H9 (cell line): ENCODE measurements at regions not wholly inside any gene's neighbourhood (a gene's known extent, or its start where the extent isn't known, plus 50 kb on each side); places are given as distances from the start of the nearest gene placed in this dataset.
A peak's percentile ranks its signal among the peaks of the same experiment; 100 is the strongest.

Experiments
- DNase-seq: peaks from one replicate; pipeline ENCODE4 v3.0.0-alpha.2; 2017
- H2AFZ ChIP-seq: one replicate; pipeline ENCODE4 v1.6.1; 2013; ENCODE audit warnings: mild to moderate bottlenecking, low read length, control low read depth, moderate library complexity
- H2AK5ac ChIP-seq: 2 replicates; pipeline ENCODE4 v1.6.1; 2013; ENCODE audit warnings: low read length, control low read depth, mixed read lengths; ENCODE audit not compliant: insufficient read length
- H2BK120ac ChIP-seq: one replicate; pipeline ENCODE4 v1.6.1; 2013; ENCODE audit warnings: low read depth, mild to moderate bottlenecking, low read length, control low read depth, inconsistent platforms; ENCODE audit not compliant: poor library complexity, severe bottlenecking
- H2BK12ac ChIP-seq: 2 replicates; pipeline ENCODE4 v1.6.1; 2013; ENCODE audit warnings: low read length, control low read depth, mixed read lengths, low read depth; ENCODE audit not compliant: insufficient read length
- H2BK15ac ChIP-seq: 2 replicates; pipeline ENCODE4 v1.6.1; 2013; ENCODE audit warnings: low read depth, low read length, control low read depth
- H2BK20ac ChIP-seq: one replicate; pipeline ENCODE4 v1.6.1; 2013; ENCODE audit warnings: low read depth, mild to moderate bottlenecking, low read length, control low read depth, inconsistent platforms; ENCODE audit not compliant: poor library complexity, severe bottlenecking
- H2BK5ac ChIP-seq: 2 replicates; pipeline ENCODE4 v1.6.1; 2013; ENCODE audit warnings: low read length, control low read depth, mixed read lengths; ENCODE audit not compliant: insufficient read length
- H3K14ac ChIP-seq: 2 replicates; pipeline ENCODE4 v1.6.1; 2013; ENCODE audit warnings: low read length, control low read depth; ENCODE audit not compliant: insufficient read depth
- H3K18ac ChIP-seq: 2 replicates; pipeline ENCODE4 v1.6.1; 2013; ENCODE audit warnings: low read depth, mild to moderate bottlenecking, mixed read lengths, low read length, control low read depth; ENCODE audit not compliant: insufficient read length
- H3K23ac ChIP-seq: 2 replicates; pipeline ENCODE4 v1.6.1; 2013; ENCODE audit warnings: low read length, control low read depth, mixed read lengths, low read depth; ENCODE audit not compliant: insufficient read length
- H3K23me2 ChIP-seq: 2 replicates; pipeline ENCODE4 v1.6.1; 2013; ENCODE audit warnings: low read depth, mild to moderate bottlenecking, mixed read lengths, low read length, control low read depth; ENCODE audit not compliant: insufficient read length, poor library complexity, severe bottlenecking
- H3K27ac ChIP-seq: 2 replicates; pipeline ENCODE4 v1.5.1; 2013; ENCODE audit warnings: low read length, control low read depth, mixed read lengths, low read depth; ENCODE audit not compliant: insufficient read length
- H3K27me3 ChIP-seq: 2 replicates; pipeline ENCODE4 v1.6.1; 2013; ENCODE audit warnings: low read length, control low read depth, inconsistent platforms; ENCODE audit not compliant: insufficient read depth
- H3K4ac ChIP-seq: 2 replicates; pipeline ENCODE4 v1.6.1; 2013; ENCODE audit warnings: low read depth, mild to moderate bottlenecking, control low read depth, inconsistent platforms, low read length, moderate library complexity
- H3K4me1 ChIP-seq: 2 replicates; pipeline ENCODE4 v1.6.1; 2013; ENCODE audit warnings: low read length, control low read depth, inconsistent platforms; ENCODE audit not compliant: insufficient read depth
- H3K4me2 ChIP-seq: 2 replicates; pipeline ENCODE4 v1.6.1; 2013; ENCODE audit warnings: low read length, control low read depth, mixed read lengths; ENCODE audit not compliant: insufficient read length, insufficient read depth
- H3K56ac ChIP-seq: 2 replicates; pipeline ENCODE4 v1.6.1; 2013; ENCODE audit warnings: low read depth, mild to moderate bottlenecking, mixed read lengths, low read length, control low read depth; ENCODE audit not compliant: insufficient read length
- H3K79me1 ChIP-seq: 2 replicates; pipeline ENCODE4 v1.6.1; 2013; ENCODE audit warnings: low read depth, mild to moderate bottlenecking, moderate library complexity, low read length, control low read depth, inconsistent platforms; ENCODE audit not compliant: insufficient read depth, poor library complexity, severe bottlenecking
- H3K79me2 ChIP-seq: 2 replicates; pipeline ENCODE4 v1.6.1; 2013; ENCODE audit warnings: low read length, control low read depth, inconsistent platforms; ENCODE audit not compliant: insufficient read depth
- H3K9ac ChIP-seq: 2 replicates; pipeline ENCODE4 v1.6.1; 2013; ENCODE audit warnings: low read length, control low read depth, mixed read lengths; ENCODE audit not compliant: insufficient read length; ENCODE audit errors: extremely low read depth
- H3K9me3 ChIP-seq: one replicate; pipeline ENCODE4 v1.6.1; 2013; ENCODE audit warnings: low read depth, low read length, inconsistent platforms; ENCODE audit not compliant: control insufficient read depth
- H3T11ph ChIP-seq: one replicate; pipeline ENCODE4 v1.6.1; 2013; ENCODE audit warnings: mild to moderate bottlenecking, low read length, control low read depth, inconsistent platforms
- H4K20me1 ChIP-seq: one replicate; pipeline ENCODE4 v1.6.1; 2013; ENCODE audit not compliant: control insufficient read depth, insufficient read length, insufficient read depth
- H4K5ac ChIP-seq: 2 replicates; pipeline ENCODE4 v1.6.1; 2013; ENCODE audit warnings: low read depth, mild to moderate bottlenecking, mixed read lengths, low read length, control low read depth; ENCODE audit not compliant: insufficient read length
- H4K8ac ChIP-seq: replicated peaks from 2 replicates; pipeline ENCODE4 v1.6.1; 2013; ENCODE audit warnings: low read length, control low read depth, mixed read lengths, low read depth; ENCODE audit not compliant: insufficient read length
- H4K91ac ChIP-seq: 2 replicates; pipeline ENCODE4 v1.6.1; 2013; ENCODE audit warnings: low read depth, mild to moderate bottlenecking, moderate library complexity, mixed read lengths, low read length, control low read depth; ENCODE audit not compliant: insufficient read length
- H3K27ac Mint-ChIP-seq, 3 experiments: 2 replicates in 2 of 3; 3 replicates in 1 of 3; pipeline ENCODE4 v1.8.0; 2020 to 2021; ENCODE audit warnings: mixed read lengths in 3 of 3, mild to moderate bottlenecking in 1 of 3, moderate library complexity in 1 of 3
- H3K27me3 Mint-ChIP-seq: 2 replicates; pipeline ENCODE4 v1.8.0; 2021; ENCODE audit warnings: low read depth, mild to moderate bottlenecking, moderate library complexity, mixed read lengths
- H3K36me3 Mint-ChIP-seq, 3 experiments: 2 replicates in 2 of 3; 3 replicates in 1 of 3; pipeline ENCODE4 v1.8.0; 2020 to 2021; ENCODE audit warnings: low read depth in 3 of 3, mixed read lengths in 3 of 3; ENCODE audit not compliant: insufficient read depth in 1 of 3
- H3K4me1 Mint-ChIP-seq, 2 experiments: 2 replicates each; pipeline ENCODE4 v1.8.0; 2020; ENCODE audit warnings: mixed read lengths in 2 of 2
- H3K4me3 Mint-ChIP-seq, 2 experiments: 2 replicates in 1 of 2; 3 replicates in 1 of 2; pipeline ENCODE4 v1.8.0; 2020 to 2021; ENCODE audit warnings: mild to moderate bottlenecking in 2 of 2, mixed read lengths in 2 of 2, moderate library complexity in 1 of 2
- H3K9me3 Mint-ChIP-seq, 2 experiments: 2 replicates in 1 of 2; 3 replicates in 1 of 2; pipeline ENCODE4 v1.8.0; 2020; ENCODE audit warnings: mild to moderate bottlenecking in 2 of 2, mixed read lengths in 2 of 2, moderate library complexity in 1 of 2
- WGBS: extraction: QIAGEN DNeasy Blood & Tissue Kit; methylation state at CpG from one replicate; pipeline ENCODE4 v1.1.7; 2013; ENCODE audit warnings: missing lambda C conversion rate, low lambda C conversion rate, mixed read lengths; ENCODE audit not compliant: insufficient read length; ENCODE audit errors: extremely low coverage; 5-methylcytosine and 5-hydroxymethylcytosine counted together
- TF ChIP-seq, protein P1 (sequence below): fragments of 200-600 bp; sonication (generic); conservative IDR thresholded peaks from 3 replicates; pipeline ENCODE4 v1.8.0; 2021; ENCODE audit warnings: antibody characterized with exemption, mild to moderate bottlenecking

DNA sequence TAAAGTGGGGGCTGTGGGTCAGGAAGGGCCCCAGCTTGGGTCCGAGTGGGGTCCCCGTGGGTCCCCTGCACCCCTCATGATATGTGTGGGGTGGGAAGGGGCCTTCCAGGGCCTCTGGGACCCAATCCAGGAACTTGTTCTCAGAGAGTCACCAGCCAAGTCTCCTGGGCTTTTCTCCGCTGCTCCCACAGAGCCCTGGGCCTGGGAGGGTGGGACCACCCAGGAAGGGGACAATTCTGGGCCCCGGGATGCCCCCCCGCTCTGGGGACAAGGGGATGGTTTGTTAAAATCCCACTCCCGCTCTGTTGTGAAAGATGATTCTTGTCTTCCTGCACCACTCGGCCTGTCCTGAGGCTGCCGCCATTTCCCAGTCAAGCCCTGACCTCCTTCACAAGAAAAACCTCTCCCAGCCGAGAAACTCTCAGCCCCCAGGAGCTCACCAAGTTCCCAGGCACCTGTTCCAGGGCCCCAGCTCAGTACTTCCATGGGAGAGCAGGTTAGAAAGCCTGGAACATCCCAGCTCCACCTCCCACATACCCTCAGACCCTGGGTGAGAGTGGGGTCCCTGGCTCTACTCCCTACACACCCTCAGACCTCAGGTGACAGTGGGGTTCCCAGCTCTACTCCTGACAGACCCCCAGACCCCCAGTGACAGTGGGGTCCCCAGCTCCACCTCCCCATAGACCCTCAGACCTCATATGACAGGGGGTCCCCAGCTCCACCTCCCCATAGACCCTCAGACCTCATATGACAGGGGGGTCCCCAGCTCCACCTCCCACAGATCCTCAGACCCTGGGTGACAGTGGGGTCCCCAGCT is 75.1 kb downstream of the METRNL start:
- no peak overlapping the region for H3K4me2 ChIP-seq
- H2BK5ac ChIP-seq = no peak overlapping the region
- H3K27me3 ChIP-seq = no peaks in the 10 kb centered on the region
- Mint-ChIP-seq H3K4me1 (peaks cover 17 to 21% of the 10 kb centered on the region in 2 experiments), H3K36me3 (no peaks in the 10 kb centered on the region; a peak in 1 of 7 replicates), H3K9me3 (peaks cover 0 to 7% of the 10 kb centered on the region in 2 experiments; a peak in 2 of 5 replicates), H3K27me3 (peaks cover 2% of the 10 kb centered on the region), H3K4me3 (no peak overlapping the region), H3K27ac (peak overlapping the region in 2 of 3 experiments; percentile 28 to 62; a peak in 1 of 7 replicates)
- WGBS = no CpG with 5 or more reads among the region's 9 CpGs
- H4K91ac ChIP-seq = no peak overlapping the region
- H3K4me1 ChIP-seq = 0 out of 2 replicates have a peak, but pooled peaks cover 1% of the 10 kb centered on the region
- H4K5ac ChIP-seq = no peak overlapping the region
- H2BK15ac ChIP-seq = no peak overlapping the region
- H3K9me3 ChIP-seq = no peaks in the 10 kb centered on the region
- no peak overlapping the region for H4K8ac ChIP-seq
- H3K9ac ChIP-seq = no peak overlapping the region
- H3K79me2 ChIP-seq = no peaks in the 10 kb centered on the region
- H3K23ac ChIP-seq = no peak overlapping the region
- no peak overlapping the region for H3K56ac ChIP-seq
- no peak overlapping the region for H3K14ac ChIP-seq
- no peak overlapping the region for H3T11ph ChIP-seq
- H2BK12ac ChIP-seq = no peak overlapping the region
- H2BK120ac ChIP-seq = no peak overlapping the region
- H4K20me1 ChIP-seq = no peaks in the 10 kb centered on the region
- H3K27ac ChIP-seq = no peak overlapping the region
- no peak for DNase-seq
- no peak overlapping the region for H2AFZ ChIP-seq
- no peak overlapping the region for H2AK5ac ChIP-seq
- H3K18ac ChIP-seq = no peak overlapping the region
- H3K23me2 ChIP-seq = no peaks in the 10 kb centered on the region
- no peaks in the 10 kb centered on the region for H3K79me1 ChIP-seq
- H2BK20ac ChIP-seq = no peak overlapping the region
- TF ChIP-seq, protein P1, sequence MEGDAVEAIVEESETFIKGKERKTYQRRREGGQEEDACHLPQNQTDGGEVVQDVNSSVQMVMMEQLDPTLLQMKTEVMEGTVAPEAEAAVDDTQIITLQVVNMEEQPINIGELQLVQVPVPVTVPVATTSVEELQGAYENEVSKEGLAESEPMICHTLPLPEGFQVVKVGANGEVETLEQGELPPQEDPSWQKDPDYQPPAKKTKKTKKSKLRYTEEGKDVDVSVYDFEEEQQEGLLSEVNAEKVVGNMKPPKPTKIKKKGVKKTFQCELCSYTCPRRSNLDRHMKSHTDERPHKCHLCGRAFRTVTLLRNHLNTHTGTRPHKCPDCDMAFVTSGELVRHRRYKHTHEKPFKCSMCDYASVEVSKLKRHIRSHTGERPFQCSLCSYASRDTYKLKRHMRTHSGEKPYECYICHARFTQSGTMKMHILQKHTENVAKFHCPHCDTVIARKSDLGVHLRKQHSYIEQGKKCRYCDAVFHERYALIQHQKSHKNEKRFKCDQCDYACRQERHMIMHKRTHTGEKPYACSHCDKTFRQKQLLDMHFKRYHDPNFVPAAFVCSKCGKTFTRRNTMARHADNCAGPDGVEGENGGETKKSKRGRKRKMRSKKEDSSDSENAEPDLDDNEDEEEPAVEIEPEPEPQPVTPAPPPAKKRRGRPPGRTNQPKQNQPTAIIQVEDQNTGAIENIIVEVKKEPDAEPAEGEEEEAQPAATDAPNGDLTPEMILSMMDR = no peak
- no peak overlapping the region for H3K4ac ChIP-seq
